Neural cell (in vitro differentiated cells): ENCODE measurements at regions not wholly inside any gene's neighbourhood (a gene's known extent, or its start where the extent isn't known, plus 50 kb on each side); places are given as distances from the start of the nearest gene placed in this dataset.

Source experiments
- H2AFZ ChIP-seq: fragments of 200-600, 300-800 bp; sonication (generic), shearing (Covaris generic); 2 replicates; pipeline ENCODE4 v1.6.0; 2014; ENCODE audit warnings: low read depth, mild to moderate bottlenecking, antibody characterized with exemption, low read length, moderate library complexity
- H3F3A ChIP-seq: fragments of 200-600 bp; shearing (Covaris generic); 2 replicates; pipeline ENCODE4 v1.6.1; 2016; ENCODE audit warnings: mild to moderate bottlenecking, moderate library complexity, mixed read lengths, antibody characterized with exemption, low read length; ENCODE audit not compliant: insufficient read depth, poor library complexity, severe bottlenecking
- H3K27ac ChIP-seq: fragments of 200-600, 300-800 bp; sonication (generic), shearing (Covaris generic); 2 replicates; pipeline ENCODE4 v1.5.1; 2014; ENCODE audit warnings: mild to moderate bottlenecking, low read length, moderate library complexity
- H3K27me3 ChIP-seq: fragments of 300-800, 200-600 bp; sonication (generic), shearing (Covaris generic); 2 replicates; pipeline ENCODE4 v1.6.0; 2014; ENCODE audit warnings: mild to moderate bottlenecking, low read depth, low read length, moderate library complexity; ENCODE audit not compliant: insufficient read depth
- H3K36me3 ChIP-seq: fragments of 300-800, 200-600 bp; sonication (generic), shearing (Covaris generic); 2 replicates; pipeline ENCODE4 v1.5.1; 2014; ENCODE audit warnings: mild to moderate bottlenecking, antibody characterized with exemption, low read length, moderate library complexity; ENCODE audit not compliant: insufficient read depth
- H3K4me2 ChIP-seq: fragments of 300-800, 200-600 bp; sonication (generic), shearing (Covaris generic); 2 replicates; pipeline ENCODE4 v1.6.0; 2014; ENCODE audit warnings: mild to moderate bottlenecking, low read length
- H3K4me3 ChIP-seq: fragments of 300-800, 200-600 bp; sonication (generic), shearing (Covaris generic); 2 replicates; pipeline ENCODE4 v1.5.1; 2014; ENCODE audit warnings: mild to moderate bottlenecking, low read length, moderate library complexity
- H3K79me2 ChIP-seq: fragments of 200-600 bp; shearing (Covaris generic); replicated peaks from 2 replicates; pipeline ENCODE4 v1.6.0; 2014; ENCODE audit warnings: mild to moderate bottlenecking, low read length, moderate library complexity; ENCODE audit not compliant: insufficient read depth
- H3K9ac ChIP-seq: fragments of 300-800, 200-600 bp; sonication (generic), shearing (Covaris generic); 2 replicates; pipeline ENCODE4 v1.6.1; 2016; ENCODE audit warnings: mild to moderate bottlenecking, low read length, mixed read lengths
- H3K9me2 ChIP-seq: fragments of 200-600 bp; shearing (Covaris generic); 2 replicates; pipeline ENCODE4 v1.6.1; 2016; ENCODE audit warnings: mild to moderate bottlenecking, low read length, mixed read lengths; ENCODE audit not compliant: insufficient read depth
- H3K9me3 ChIP-seq: fragments of 200-600, 300-800 bp; sonication (generic), shearing (Covaris generic); 2 replicates; pipeline ENCODE4 v1.6.1; 2016; ENCODE audit warnings: mild to moderate bottlenecking, mixed run types, low read length, moderate library complexity, mixed read lengths
- H4K20me1 ChIP-seq: fragments of 200-600 bp; shearing (Covaris generic); 2 replicates; pipeline ENCODE4 v1.6.1; 2016; ENCODE audit warnings: mild to moderate bottlenecking, mixed run types; ENCODE audit not compliant: insufficient read depth
- EP300 ChIP-seq: fragments of 450-650 bp; conservative IDR thresholded peaks from 2 replicates; pipeline ENCODE4 v1.6.1; 2014; ENCODE audit warnings: antibody characterized with exemption, mild to moderate bottlenecking, moderate library complexity; ENCODE audit not compliant: poor library complexity, severe bottlenecking
- EZH2 ChIP-seq: fragments of 200-600, 300-800 bp; shearing (Covaris generic), sonication (generic); IDR thresholded peaks from 2 replicates; pipeline ENCODE4 v1.6.1; 2014; ENCODE audit warnings: antibody characterized with exemption, low read length, borderline replicate concordance, mild to moderate bottlenecking; ENCODE audit not compliant: insufficient read depth, poor library complexity, severe bottlenecking
- MXI1 ChIP-seq: fragments of 450-650 bp; conservative IDR thresholded peaks from 2 replicates; pipeline ENCODE4 v1.6.1; 2014; ENCODE audit warnings: antibody characterized with exemption, mild to moderate bottlenecking; ENCODE audit not compliant: poor library complexity, severe bottlenecking
- POLR2AphosphoS5 ChIP-seq: IDR thresholded peaks from 2 replicates; pipeline ENCODE4 v1.6.1; 2012
- RAD21 ChIP-seq: fragments of 450-650 bp; conservative IDR thresholded peaks from 2 replicates; pipeline ENCODE4 v1.6.1; 2014; ENCODE audit warnings: antibody characterized with exemption, mild to moderate bottlenecking, moderate library complexity
- SMC3 ChIP-seq: fragments of 450-650 bp; conservative IDR thresholded peaks from 2 replicates; pipeline ENCODE4 v1.6.1; 2014; ENCODE audit warnings: antibody characterized with exemption, mild to moderate bottlenecking, moderate library complexity; ENCODE audit not compliant: poor library complexity
- TAF1 ChIP-seq: IDR thresholded peaks from 2 replicates; pipeline ENCODE4 v1.6.1; 2012; ENCODE audit warnings: low read depth
- TF ChIP-seq, protein P1 (sequence below): IDR thresholded peaks from 2 replicates; pipeline ENCODE4 v1.6.1; 2012; ENCODE audit warnings: borderline replicate concordance
- TF ChIP-seq, protein P2 (sequence below): fragments of 450-650 bp; IDR thresholded peaks from 2 replicates; pipeline ENCODE4 v1.5.1; 2014; ENCODE audit warnings: antibody characterized with exemption, mild to moderate bottlenecking, moderate library complexity; ENCODE audit not compliant: poor library complexity, severe bottlenecking

DNA sequence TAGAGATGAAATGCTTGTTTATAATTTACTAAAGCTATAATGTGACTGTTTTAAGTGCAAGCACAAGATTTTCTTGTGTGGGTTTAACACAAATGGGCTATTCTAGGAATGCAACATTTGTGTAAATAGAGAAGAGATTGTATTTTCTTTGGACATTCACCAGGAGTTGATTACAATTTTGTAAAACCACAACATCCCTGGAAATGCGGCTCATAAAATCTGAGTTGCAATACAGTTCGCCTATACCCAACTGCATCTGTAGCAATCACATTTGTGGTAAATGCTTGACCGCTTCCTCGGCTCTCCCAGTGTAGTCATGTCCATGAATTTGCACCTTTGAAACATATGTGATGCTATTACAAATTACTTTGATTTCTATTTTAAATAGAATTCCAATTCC is 348.7 kb upstream of the CDH20 start:
- TF ChIP-seq POLR2AphosphoS5, result no peak
- no peak for TF ChIP-seq EP300
- no peak for TF ChIP-seq RAD21
- TF ChIP-seq, protein P1, sequence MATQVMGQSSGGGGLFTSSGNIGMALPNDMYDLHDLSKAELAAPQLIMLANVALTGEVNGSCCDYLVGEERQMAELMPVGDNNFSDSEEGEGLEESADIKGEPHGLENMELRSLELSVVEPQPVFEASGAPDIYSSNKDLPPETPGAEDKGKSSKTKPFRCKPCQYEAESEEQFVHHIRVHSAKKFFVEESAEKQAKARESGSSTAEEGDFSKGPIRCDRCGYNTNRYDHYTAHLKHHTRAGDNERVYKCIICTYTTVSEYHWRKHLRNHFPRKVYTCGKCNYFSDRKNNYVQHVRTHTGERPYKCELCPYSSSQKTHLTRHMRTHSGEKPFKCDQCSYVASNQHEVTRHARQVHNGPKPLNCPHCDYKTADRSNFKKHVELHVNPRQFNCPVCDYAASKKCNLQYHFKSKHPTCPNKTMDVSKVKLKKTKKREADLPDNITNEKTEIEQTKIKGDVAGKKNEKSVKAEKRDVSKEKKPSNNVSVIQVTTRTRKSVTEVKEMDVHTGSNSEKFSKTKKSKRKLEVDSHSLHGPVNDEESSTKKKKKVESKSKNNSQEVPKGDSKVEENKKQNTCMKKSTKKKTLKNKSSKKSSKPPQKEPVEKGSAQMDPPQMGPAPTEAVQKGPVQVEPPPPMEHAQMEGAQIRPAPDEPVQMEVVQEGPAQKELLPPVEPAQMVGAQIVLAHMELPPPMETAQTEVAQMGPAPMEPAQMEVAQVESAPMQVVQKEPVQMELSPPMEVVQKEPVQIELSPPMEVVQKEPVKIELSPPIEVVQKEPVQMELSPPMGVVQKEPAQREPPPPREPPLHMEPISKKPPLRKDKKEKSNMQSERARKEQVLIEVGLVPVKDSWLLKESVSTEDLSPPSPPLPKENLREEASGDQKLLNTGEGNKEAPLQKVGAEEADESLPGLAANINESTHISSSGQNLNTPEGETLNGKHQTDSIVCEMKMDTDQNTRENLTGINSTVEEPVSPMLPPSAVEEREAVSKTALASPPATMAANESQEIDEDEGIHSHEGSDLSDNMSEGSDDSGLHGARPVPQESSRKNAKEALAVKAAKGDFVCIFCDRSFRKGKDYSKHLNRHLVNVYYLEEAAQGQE, result no peak
- no peak for TF ChIP-seq TAF1
- TF ChIP-seq, protein P2, sequence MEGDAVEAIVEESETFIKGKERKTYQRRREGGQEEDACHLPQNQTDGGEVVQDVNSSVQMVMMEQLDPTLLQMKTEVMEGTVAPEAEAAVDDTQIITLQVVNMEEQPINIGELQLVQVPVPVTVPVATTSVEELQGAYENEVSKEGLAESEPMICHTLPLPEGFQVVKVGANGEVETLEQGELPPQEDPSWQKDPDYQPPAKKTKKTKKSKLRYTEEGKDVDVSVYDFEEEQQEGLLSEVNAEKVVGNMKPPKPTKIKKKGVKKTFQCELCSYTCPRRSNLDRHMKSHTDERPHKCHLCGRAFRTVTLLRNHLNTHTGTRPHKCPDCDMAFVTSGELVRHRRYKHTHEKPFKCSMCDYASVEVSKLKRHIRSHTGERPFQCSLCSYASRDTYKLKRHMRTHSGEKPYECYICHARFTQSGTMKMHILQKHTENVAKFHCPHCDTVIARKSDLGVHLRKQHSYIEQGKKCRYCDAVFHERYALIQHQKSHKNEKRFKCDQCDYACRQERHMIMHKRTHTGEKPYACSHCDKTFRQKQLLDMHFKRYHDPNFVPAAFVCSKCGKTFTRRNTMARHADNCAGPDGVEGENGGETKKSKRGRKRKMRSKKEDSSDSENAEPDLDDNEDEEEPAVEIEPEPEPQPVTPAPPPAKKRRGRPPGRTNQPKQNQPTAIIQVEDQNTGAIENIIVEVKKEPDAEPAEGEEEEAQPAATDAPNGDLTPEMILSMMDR, result no peak
- TF ChIP-seq SMC3, result no peak
- no peak for TF ChIP-seq MXI1
- no peak for TF ChIP-seq EZH2
- H3K9me3 ChIP-seq, result no peaks in the 10 kb centered on the region
- H3K36me3 ChIP-seq, result no peaks in the 10 kb centered on the region
- H3K79me2 ChIP-seq, result no peaks in the 10 kb centered on the region
- H3K27me3 ChIP-seq, result no peaks in the 10 kb centered on the region
- no peak overlapping the region for H2AFZ ChIP-seq
- no peak overlapping the region for H3K4me3 ChIP-seq
- no peaks in the 10 kb centered on the region for H4K20me1 ChIP-seq
- no peak overlapping the region for H3K27ac ChIP-seq
- H3F3A ChIP-seq, result no peaks in the 10 kb centered on the region
- H3K9me2 ChIP-seq, result no peaks in the 10 kb centered on the region
- no peak overlapping the region for H3K9ac ChIP-seq
- H3K4me2 ChIP-seq, result no peak overlapping the region

DNA sequence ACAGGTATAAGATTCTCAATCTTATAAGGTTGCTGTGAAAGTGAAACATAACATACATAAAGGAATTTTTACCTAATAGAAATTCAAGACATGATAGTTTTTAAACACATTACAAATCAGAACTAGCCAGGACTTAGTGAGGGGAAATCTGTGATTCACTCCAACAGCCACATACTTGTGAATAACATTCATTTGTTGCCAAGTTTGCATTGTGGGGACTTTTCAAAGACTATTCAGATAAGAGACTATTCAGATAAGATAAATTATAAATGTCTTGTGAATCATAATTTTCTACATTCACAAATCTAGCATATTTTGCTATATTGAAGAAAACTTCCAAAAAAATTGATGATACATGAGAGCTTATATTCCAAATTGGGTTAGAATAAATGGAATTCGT is 345.3 kb upstream of the CDH20 start:
- no peak overlapping the region for H2AFZ ChIP-seq
- H3K9me3 ChIP-seq, result no peaks in the 10 kb centered on the region
- H3K27ac ChIP-seq, result no peak overlapping the region
- no peaks in the 10 kb centered on the region for H3K79me2 ChIP-seq
- H3K4me2 ChIP-seq, result no peak overlapping the region
- H3K9me2 ChIP-seq, result no peaks in the 10 kb centered on the region
- H3K4me3 ChIP-seq, result no peak overlapping the region
- no peaks in the 10 kb centered on the region for H3F3A ChIP-seq
- H4K20me1 ChIP-seq, result no peaks in the 10 kb centered on the region
- TF ChIP-seq EZH2 (no peak), SMC3 (no peak), TAF1 (no peak), MXI1 (no peak), POLR2AphosphoS5 (no peak), EP300 (no peak), RAD21 (no peak)
- TF ChIP-seq, protein P1, result no peak
- TF ChIP-seq, protein P2, result no peak
- no peaks in the 10 kb centered on the region for H3K27me3 ChIP-seq
- H3K9ac ChIP-seq, result no peak overlapping the region
- no peaks in the 10 kb centered on the region for H3K36me3 ChIP-seq
